ENCODE measurements at regions not wholly inside any gene's neighbourhood (a gene's known extent, or its start where the extent isn't known, plus 50 kb on each side); places are given as distances from the start of the nearest gene placed in this dataset.

GRCh38 chr13:85080691-85081090 is 718.5 kb downstream of the SLITRK6 start:
- no peak for DNase-seq (ENCODE audit: low spot score)

DNA sequence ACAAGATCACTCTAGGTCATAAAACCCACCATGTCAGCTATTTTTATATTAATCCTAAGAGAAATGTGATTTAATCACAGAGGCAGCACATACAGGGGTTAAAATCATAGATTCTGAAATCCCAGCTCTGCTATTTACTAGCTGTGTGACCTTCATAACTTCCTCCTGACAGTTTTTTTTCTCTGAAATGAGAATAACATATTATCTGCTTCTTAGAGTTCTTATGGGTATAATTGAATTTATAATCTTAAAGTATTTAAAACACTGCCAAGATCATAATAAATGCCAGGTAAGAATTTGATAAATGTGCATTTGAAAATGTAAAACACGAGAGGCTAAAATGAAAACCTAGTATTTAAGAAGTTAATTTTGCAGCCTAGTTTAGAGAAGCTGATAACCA is 722.9 kb downstream of the SLITRK6 start:
- DNase-seq (ENCODE audit: low spot score), result no peak

- no peak for DNase-seq (ENCODE audit: low spot score)
Measured at GRCh38 chr13:85074543-85075313, 724.5 kb downstream of the SLITRK6 start.

DNA sequence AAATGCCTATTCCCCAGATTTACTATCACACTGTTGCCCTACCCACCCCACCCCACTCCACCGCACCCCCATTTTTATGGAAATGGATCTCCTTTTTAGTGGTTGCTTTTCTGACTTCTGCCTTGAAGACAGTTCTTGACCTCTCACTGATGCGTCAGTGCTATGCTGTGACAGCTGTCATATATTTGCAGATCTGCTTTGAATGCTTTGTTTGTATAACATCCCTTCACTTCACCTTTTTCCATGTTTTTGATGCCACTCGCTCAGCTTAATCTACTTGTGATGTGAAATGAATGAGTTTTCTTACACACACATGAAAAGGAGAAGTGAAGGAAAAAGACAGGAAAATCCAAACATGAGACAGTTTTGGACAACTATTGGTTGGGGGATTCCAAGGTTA is 731.0 kb downstream of the SLITRK6 start:
- DNase-seq (ENCODE audit: low spot score), result no peak

GRCh38 chr13:85040215-85040614 is 759.0 kb downstream of the SLITRK6 start:
- no peak for DNase-seq (ENCODE audit: low spot score)

DNA sequence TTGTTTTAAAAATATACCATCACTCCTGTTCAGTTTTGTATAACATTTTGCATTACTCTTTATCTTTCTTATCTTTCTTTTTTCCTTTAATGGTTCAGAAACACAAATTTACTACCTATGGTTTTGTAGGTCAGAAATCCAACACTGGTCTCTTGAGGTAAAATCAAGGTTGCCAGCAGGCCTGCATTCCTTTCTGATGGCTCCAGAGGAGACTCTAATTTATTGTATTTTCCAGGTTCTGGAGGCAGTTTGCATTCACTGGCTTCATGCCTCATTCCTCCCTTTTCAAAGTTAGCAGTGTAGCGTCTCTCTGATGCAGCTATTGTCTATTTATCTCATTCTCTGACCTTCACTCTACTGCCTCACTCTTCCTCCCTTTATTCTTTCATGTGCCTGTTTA is 767.4 kb downstream of the SLITRK6 start:
- no peak for DNase-seq (ENCODE audit: low spot score)

DNA sequence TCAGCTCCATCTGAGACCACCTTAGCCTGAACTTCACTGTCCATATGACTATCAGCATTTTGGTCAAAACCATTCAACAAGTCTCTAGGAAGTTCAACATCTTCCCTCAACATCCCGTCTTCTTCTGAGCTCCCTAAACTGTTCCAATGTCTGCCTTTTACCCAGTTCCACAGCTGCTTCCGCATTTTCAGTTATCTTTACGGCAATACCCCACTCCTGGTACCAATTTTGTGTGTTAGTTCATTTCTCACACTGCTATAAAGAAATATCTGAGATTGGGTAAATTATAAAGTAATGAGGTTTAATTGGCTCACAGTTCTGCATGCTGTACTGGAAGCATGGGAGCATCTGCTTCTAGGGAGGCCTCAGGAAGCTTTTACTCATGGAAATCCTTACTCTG is 771.2 kb downstream of the SLITRK6 start:
- no peak for DNase-seq (ENCODE audit: low spot score)

DNA sequence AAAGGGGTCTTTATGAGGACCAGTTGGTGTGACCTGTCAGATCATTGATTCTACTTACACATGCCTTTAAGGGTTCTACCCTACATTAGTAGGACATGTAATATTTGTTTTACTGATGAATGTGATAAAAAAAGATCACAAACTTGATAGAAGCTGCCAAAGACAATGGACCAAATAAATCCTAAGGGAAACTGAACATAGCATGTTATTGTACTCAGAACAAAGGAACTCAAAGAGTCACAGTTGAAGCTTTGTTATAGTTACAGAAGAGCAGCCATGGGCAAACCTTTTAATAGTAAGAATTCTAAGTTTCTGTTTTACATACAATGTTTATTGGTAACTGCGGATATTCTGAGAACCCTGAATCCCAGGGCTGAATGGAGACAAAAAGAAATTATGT is 780.1 kb downstream of the SLITRK6 start:
- no peak for DNase-seq (ENCODE audit: low spot score)

GRCh38 chr13:85013006-85013405 is 786.2 kb downstream of the SLITRK6 start:
- no peak for DNase-seq (ENCODE audit: low spot score)

GRCh38 chr13:85009447-85009846 is 789.8 kb downstream of the SLITRK6 start:
- DNase-seq (ENCODE audit: low spot score), result no peak

- no peak for DNase-seq (ENCODE audit: low spot score)
Measured at GRCh38 chr13:84999252-84999651, 800.0 kb downstream of the SLITRK6 start.

DNA sequence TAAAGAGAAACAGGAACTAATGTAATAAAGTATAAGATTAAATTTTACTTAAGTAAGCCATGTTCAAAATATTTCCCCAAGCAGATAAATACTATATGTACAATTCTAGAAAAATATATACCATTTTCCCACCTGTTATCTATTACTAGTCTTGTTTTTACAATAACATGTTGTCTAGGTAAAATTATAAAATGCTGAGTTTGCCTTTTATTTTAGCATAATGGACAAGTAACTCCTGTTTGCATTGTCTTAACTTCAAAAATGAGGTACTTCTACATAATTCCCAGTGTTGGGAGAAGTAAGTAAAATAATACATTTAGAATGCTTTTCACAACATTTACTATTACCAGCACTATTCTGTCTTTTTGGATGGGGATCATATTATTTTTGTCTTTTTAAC is 800.5 kb downstream of the SLITRK6 start:
- DNase-seq (ENCODE audit: low spot score), result no peak

DNA sequence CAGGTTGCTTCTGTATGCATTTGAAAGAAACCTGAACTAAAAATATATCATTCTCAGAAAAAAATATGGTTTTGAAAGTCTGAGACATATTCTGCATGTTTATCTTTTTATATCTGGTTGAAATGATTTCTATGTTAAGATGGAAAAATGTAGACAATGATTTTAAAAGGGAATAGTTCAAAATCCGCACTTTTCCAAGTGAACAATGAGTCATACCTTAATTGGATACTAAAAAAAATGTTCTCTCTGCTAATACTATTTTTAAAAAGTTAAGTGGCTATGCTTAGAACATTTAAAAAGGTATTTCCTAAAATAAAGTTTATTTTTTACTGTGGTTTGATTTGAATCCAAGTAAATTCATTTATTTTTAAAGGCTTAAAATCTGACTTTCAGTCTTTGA is 801.4 kb downstream of the SLITRK6 start:
- DNase-seq (ENCODE audit: low spot score), result no peak

DNA sequence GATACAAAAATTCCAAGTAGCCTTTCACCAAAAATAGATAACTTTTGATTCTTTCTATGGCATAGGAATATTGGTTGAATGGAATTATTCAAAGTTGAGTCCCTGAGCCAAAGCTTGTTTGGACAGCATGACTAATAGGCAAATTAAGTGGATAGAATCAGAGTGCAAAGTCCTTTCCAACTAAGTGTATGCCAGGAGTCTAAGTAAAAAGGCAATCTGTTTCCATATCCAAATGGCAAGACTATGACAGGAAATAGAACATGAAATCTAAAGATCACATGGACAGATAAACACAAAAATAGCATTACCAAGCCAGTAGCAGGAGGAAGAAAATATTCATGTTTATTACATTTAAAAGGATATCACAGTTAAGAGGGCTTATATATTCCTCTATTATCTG is 804.6 kb downstream of the SLITRK6 start:
- no peak for DNase-seq (ENCODE audit: low spot score)

- DNase-seq (ENCODE audit: low spot score), result no peak
Measured at GRCh38 chr13:84985860-84986259, 813.4 kb downstream of the SLITRK6 start.

DNA sequence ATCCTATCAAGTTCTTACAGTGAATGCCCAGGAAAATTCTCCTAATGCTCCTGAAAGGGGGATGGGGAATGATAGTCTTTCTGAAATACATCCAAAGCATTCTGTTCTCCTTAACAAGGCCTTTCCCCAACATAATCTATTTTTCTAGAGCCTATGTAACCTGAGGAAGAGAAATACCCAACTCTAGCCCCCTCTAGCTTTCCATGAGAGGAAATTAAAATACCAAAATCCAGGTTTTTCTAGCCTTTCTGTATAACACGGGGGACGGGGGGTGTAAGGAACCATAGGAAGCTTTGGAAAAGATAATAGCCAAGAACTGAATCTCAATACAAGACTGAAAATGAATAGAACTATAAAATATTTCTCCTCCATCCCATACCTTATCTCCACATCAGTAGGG is 815.9 kb downstream of the SLITRK6 start:
- DNase-seq (ENCODE audit: low spot score), result no peak

- no peak for DNase-seq (ENCODE audit: low spot score)
Measured at GRCh38 chr13:84980571-84980970, 818.6 kb downstream of the SLITRK6 start.

DNA sequence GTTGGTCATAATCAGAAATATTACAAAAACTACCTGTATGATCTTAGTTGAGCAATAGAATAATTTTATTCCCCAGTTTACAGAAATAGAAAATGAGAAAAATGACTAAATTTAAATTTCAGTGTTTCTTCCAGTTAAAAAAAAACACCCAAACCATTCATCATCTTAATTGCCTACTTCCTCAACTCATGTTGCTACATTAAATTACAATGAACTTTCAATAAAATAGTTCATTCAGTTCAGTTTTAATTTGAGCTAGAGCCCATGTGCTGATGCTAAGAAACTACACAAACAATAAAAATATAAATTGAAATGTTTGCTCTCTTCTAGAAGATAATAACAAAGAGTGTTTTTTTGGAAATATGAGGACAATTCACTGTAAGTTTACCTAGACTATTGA is 820.4 kb downstream of the SLITRK6 start:
- DNase-seq (ENCODE audit: low spot score), result no peak

DNA sequence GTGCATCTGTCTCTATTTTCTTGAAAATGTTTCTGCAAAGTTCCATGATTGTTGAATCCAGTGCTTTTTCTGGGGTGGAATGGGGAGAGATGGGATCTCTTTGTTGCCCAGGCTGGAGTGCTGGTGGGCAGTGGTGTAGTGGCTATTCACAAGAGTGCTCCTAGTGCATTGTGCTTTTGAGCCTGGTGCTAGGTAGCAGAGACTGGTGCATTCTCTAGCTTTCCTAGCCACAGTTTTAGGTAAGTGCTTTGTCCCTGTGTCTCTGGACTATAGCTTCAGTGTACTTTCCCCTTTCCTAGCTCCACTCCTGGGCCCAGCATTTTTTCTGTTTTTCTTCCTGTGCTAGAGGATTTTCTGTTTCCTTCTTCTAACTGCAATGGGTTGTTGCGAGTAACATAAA is 825.6 kb downstream of the SLITRK6 start:
- no peak for DNase-seq (ENCODE audit: low spot score)

- DNase-seq (ENCODE audit: low spot score), result no peak
Measured at GRCh38 chr13:84972907-84973306, 826.3 kb downstream of the SLITRK6 start.

- no peak for DNase-seq (ENCODE audit: low spot score)
Measured at GRCh38 chr13:84962849-84963248, 836.4 kb downstream of the SLITRK6 start.

- no peak for DNase-seq (ENCODE audit: low spot score)
Measured at GRCh38 chr13:84962141-84962750, 837.0 kb downstream of the SLITRK6 start.

GRCh38 chr13:84961023-84961422 is 838.2 kb downstream of the SLITRK6 start:
- DNase-seq (ENCODE audit: low spot score), result no peak

GRCh38 chr13:84959818-84960217 is 839.4 kb downstream of the SLITRK6 start:
- no peak for DNase-seq (ENCODE audit: low spot score)

All from CD4-positive, alpha-beta T cell treated with Interleukin-2 at 100 ng/mL for 4 hours (primary cell).